AG09309 (cell line): ENCODE measurements at regions not wholly inside any gene's neighbourhood (a gene's known extent, or its start where the extent isn't known, plus 50 kb on each side); places are given as distances from the start of the nearest gene placed in this dataset.

ENCODE experiments used
- DNase-seq: peaks from one replicate; pipeline ENCODE4 v3.0.0-alpha.2; 2010; ENCODE audit warnings: low read depth
- H3K4me3 ChIP-seq: 2 replicates; pipeline ENCODE4 v1.5.1; 2011; ENCODE audit warnings: mild to moderate bottlenecking, low read depth, low read length, moderate library complexity; ENCODE audit not compliant: control insufficient read depth
- TF ChIP-seq, protein P1 (sequence below): IDR thresholded peaks from 2 replicates; pipeline ENCODE4 v1.5.1; 2011; ENCODE audit warnings: mild to moderate bottlenecking, low read depth, low read length, inconsistent platforms; ENCODE audit not compliant: insufficient read depth, control insufficient read depth; ENCODE audit errors: missing control alignments

DNA sequence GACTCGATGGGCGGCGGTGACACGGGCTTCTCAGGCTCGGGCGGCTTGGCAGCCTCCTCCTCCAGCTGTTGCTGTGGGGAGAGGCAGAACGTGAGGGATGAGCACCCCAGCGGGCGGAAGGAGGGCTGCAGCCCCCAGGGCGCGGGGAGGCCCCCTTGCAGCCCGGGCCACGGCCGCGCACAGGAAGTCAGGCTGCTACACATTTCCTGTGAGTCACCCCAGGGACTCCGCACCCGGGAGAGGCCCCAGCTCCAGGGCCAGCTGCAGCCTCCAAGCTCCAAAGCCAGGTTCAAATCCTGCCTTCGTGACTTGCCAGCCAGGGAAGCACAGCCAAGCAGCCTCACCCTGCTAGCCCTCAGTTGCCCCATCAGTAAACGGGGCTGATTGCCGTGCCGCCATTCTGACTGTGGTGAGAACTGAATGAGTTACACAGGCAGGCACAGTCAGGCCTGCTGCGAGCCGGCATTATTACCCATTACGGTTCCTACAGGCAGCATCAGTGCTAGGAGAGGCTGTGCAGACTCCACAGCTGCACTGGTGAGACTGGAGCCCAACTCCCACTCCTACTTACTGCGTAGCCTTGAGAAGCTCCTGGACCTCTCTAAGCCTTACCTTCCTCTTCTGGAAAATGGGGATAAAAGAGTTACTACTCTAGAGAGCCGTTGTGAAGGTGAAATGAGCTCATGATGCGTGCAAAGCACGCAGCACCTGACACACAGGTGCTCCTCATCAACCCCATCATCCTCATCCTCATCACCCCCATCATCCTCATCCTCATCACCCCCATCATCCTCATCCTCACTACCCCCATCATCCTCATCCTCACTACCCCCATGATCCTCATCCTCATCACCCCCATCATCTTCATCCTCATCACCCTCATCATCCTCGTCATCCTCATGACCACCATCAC lies 100.9 kb downstream of the NCOR2 start:
- TF ChIP-seq, protein P1, sequence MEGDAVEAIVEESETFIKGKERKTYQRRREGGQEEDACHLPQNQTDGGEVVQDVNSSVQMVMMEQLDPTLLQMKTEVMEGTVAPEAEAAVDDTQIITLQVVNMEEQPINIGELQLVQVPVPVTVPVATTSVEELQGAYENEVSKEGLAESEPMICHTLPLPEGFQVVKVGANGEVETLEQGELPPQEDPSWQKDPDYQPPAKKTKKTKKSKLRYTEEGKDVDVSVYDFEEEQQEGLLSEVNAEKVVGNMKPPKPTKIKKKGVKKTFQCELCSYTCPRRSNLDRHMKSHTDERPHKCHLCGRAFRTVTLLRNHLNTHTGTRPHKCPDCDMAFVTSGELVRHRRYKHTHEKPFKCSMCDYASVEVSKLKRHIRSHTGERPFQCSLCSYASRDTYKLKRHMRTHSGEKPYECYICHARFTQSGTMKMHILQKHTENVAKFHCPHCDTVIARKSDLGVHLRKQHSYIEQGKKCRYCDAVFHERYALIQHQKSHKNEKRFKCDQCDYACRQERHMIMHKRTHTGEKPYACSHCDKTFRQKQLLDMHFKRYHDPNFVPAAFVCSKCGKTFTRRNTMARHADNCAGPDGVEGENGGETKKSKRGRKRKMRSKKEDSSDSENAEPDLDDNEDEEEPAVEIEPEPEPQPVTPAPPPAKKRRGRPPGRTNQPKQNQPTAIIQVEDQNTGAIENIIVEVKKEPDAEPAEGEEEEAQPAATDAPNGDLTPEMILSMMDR: no peak
- DNase-seq: no peak
- H3K4me3 ChIP-seq: no peak overlapping the region

DNA sequence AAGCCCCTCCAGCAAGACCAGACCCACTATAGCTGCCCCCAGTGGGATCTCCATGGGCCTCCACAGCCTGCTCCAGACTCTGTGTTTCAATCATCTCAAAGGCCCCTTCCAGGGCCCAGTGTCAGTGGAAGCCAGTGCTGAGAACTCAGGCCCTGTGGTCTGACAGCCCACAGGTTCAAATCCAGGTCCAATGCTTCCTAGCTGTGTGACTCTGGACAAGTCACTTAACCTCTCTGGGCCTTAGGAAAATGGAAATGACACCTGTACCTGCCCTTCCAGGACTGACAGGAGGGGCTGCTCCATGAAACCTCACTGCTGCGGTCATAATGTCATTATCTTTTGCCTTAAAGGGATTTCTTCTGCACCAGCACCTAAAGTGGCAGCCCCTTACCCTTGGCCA lies 101.9 kb downstream of the NCOR2 start:
- TF ChIP-seq, protein P1: no peak
- DNase-seq: no peak
- H3K4me3 ChIP-seq: no peak overlapping the region

DNA sequence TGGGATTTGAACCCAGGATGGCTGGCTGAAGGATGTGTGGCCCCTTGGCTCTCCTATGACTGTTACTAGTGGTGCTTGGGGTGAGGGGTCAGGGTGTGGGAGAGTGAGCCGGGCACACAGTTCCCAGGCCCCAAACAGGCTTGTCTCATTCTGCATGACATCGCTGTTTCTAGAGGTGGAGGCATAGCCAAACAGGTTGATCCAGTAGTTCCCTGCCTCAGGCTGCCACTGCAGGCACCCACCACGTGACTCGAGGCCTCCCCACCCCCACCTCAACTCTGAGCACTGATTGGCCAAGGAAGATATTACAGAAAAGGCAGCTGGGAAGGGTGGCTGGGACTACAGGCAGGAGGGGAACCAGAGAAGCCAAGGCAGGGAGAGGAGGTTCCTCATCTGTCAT lies 102.6 kb downstream of the NCOR2 start:
- no peak overlapping the region for H3K4me3 ChIP-seq
- no peak for DNase-seq
- TF ChIP-seq, protein P1: no peak

DNA sequence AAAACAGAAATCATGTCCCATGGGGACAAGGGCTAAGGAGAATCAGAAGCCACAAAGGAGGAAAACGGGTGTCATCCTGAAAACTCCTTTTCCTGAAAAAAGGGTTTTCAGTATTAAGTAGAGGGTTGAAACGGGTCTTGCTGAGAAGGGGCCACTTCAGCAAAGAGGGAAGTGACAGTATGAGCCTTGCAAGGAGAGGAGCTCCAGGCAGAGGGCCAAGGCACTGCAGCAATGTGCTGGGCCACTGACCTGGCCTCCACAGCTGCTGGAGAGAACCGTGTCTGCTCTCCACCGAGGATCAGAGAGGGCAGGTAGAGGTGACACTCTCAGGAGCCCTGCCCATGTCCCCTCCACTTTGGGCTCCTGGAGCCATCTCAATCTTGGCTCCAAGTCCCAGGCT lies 103.3 kb downstream of the NCOR2 start:
- TF ChIP-seq, protein P1: no peak
- DNase-seq: no peak
- H3K4me3 ChIP-seq: no peak overlapping the region

DNA sequence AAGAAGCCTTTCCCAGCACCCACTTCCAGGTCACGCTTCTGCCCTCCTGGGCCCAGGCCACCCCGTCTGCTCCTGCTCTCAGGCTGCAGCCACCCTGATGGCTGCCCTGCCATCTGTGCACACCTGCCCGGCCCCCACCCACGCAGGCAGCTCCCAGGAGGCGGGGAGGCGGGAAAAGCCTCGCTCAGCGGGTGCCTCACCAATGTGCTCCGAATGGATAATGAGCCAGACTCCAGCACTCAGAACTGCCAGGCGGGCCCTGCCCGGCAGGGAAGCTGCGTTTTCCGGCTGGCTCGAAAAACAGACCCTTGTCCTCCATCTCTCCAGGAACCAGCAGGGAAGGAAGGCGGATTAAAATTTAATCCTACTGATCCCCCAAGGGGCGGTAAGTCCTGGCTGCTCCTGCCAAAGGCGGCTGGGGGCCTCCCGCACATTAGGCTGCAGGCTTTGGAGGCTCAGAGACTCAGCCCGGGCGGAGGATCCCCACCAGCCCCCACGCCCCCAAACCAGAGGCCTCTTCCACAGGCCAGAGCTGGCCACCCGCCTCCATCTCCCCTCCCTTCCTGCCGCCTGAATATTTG lies 104.0 kb downstream of the NCOR2 start:
- no peak overlapping the region for H3K4me3 ChIP-seq
- TF ChIP-seq, protein P1: no peak
- DNase-seq: no peak

DNA sequence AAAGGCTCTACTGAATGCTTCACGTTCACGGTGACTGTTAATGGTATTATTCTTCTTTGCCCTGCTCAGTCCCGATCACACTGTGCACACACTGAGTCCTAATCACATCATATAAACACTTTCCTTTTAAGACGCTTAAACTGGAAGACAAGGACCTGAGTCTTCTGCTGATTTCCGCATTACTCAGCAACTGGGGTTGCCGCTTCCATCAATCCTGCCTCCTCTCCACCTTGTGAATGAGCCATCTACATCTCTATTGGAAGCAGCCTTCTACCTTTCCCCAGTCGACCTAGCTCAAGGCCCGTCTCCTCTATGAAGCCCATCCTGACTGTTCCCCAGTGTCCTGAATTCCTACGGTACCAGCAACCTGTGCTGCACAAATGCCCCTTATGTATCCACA lies 104.7 kb downstream of the NCOR2 start:
- no peak overlapping the region for H3K4me3 ChIP-seq
- TF ChIP-seq, protein P1: no peak
- no peak for DNase-seq
